Germinal center (tissue), 1 donor: ENCODE measurements at regions not wholly inside any gene's neighbourhood (a gene's known extent, or its start where the extent isn't known, plus 50 kb on each side); places are given as distances from the start of the nearest gene placed in this dataset.
"Not testable (repeated sequence)": the region's sequence is repeated elsewhere in the genome, so short reads cannot be mapped to it uniquely, and the experiment has no call there.

ENCODE experiments used
- DNase-seq: peaks from one replicate; pipeline ENCODE4 v3.0.0; 2012; ENCODE audit warnings: mixed read lengths, low spot score

DNA sequence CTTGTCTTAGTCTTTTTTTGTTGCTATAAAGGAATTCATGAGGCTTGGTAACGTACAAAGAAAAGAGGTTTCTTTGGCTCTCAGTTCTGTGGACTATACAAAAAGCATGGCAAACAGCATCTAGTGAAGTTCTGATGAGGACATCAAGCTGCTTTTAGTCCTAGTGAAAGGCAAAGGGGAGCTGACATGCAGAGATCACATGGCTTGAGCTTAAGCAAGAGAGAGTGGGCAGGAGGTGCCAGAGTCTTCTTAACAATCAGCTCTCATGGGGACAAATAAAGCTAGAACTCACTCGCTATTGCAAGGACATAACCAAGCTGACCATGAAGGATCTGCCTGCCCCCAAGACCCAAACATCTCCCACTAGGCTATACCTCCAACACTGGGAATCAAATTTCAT is 1063.1 kb downstream of the PCDH7 start:
- no peak for DNase-seq

DNA sequence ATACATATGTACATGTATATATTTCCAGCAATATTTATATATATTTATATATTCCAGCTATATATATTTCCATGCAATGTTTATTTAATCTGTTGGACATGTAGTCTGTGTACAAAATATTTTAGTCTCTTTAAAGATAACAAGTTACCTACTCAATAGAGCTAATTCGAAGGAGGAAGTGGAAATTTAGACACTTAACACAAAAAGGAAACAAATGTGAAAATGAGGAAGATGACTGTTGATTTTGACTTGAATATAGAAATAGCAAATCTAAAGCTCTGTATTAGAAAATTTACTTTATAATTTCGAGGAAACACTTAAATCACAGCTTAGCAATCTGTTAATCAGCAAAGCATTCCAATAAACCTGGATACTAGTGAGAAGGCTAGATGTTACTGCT is 1064.4 kb downstream of the PCDH7 start:
- DNase-seq: no peak

DNA sequence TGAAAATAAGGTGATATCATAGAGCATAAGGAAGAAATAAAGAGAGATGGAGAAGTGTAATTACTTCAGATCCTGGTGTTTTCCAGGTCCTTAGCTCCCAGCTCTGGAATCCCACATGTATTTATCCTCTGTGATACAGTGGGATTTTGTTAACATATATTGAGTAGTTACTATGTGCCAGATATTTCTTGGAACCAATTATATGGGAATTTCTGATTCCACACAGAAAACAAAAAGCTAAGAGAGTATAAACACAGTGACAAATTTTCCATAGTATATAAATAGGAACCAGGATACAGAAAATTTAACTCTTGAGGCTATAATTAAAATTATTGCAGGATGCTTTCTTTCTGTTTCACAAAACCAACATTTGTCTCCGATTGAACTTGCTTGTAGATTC is 1067.5 kb downstream of the PCDH7 start:
- no peak for DNase-seq

DNA sequence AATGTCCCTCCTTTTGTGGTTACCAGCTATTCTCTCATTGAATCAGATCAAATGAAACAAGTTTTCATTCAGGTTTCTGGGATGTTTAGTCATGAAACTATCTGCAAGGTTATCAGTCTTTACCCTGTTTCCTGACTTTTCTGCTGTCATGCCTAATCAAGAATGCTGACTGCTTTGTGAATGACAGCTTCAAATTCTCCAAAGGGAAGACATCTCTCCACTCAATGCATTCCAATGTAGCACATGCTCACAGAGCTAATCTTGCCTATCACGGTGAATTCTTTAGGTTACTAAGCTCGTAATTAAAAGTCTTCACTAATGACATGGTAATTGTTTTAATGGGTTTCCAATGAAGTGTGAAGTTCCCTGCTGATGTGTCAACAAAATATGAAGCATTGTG is 1068.5 kb downstream of the PCDH7 start:
- no peak for DNase-seq

DNA sequence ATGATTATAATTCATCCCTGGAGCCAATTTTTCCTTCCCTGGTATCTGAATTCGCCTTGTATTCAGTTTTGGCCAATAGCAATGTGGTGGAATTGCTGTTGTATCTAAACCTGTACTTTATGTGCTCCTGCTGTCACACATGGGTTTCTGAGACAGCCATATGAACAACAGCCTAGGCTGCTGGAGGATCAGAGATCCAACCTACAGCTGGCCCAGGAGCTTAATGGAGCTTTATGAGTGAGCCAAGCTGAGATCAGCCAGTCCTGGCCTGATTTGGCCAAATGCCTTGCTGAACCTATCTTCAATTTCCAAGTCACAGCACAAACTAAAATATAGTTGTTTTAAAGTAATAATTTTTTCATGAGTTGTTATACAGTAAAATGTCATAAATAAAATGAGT is 1071.5 kb downstream of the PCDH7 start:
- DNase-seq: no peak

DNA sequence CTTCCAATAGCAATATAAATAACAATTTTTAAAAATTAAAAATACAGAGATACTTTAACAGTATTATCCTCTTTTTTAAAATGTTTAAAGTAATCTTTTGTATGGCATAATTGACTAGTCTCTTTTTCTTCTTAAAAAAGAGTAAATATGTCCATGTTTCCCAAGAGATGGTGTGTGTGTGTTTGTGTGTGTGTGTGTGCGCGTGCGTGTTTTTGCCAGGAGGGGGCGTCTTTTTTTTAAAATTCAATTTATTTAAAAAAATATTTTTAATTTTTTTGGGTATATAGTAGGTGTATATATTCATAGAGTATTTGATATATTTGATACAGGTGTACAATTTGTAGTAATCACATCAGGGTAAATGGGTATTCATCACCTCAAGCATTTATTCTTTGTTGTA is 1073.7 kb downstream of the PCDH7 start:
- no peak for DNase-seq

DNA sequence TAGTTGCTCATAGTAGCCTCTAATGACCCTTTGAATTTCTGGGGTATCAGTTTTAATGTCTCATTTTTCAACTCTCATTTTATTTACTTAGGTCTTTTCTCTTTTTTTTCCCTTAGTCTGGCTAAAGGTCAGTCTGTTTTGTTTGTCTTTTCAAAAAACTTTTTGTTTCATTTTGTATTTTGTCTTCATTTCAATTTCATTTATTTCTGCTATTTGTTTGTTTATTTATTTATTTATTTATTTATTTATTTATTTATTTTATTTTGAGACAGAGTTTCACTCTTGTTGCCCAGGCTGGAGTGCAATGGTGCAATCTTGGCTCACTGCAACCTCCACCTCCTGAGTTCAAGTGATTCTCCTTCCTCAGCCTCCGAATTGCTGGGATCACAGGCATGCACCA is 1076.9 kb downstream of the PCDH7 start:
- not testable (repeated sequence) for DNase-seq

DNA sequence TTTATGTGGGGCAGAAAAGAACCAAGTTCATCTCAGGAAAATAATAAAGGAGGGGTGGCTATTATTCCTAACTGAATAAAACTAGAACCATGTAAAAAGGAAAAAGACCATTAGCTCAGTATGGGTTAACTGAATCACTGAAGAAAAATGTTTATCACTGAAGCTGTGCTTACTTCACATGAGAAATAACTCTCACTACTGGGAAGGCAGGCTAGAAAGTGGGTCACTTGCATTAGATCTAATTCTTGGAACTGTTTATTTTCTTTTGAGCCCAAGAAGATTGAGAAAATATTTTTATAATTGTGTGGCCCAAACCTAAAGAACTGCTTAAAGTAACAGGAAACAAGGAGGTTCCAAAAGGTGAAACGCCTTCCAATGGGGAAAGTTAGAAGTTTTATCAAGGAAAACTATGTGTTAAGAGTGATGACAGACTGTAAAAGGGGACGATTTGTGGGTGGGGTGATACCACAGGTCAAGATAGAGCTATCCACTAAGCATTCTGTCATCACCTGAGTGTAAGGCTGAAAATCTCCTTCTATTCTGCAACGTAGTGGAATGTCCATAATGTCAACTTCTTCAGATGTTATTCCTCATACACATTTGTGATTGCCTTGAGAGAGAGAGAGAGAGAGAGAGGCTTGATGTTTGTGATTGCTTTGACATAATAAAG is 1083.5 kb downstream of the PCDH7 start:
- no peak for DNase-seq

DNA sequence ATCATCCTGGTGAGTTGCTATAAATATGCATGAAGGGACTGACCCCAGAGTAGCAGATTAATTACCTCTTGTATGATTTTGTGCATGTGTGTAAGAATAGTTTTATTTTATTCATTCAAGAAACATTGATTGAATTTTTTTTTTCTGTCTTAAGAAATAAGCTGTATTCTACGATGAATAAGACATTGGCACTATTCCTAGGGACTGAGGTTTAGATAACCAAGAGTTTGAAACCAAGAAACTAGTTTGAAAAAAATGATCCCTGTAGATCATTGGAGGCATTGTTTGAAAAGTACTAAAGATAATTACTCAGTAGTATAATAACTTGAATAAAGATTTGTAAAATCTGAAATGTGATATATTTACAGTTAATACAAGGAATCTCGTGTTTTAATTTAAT is 1086.9 kb downstream of the PCDH7 start:
- no peak for DNase-seq

DNA sequence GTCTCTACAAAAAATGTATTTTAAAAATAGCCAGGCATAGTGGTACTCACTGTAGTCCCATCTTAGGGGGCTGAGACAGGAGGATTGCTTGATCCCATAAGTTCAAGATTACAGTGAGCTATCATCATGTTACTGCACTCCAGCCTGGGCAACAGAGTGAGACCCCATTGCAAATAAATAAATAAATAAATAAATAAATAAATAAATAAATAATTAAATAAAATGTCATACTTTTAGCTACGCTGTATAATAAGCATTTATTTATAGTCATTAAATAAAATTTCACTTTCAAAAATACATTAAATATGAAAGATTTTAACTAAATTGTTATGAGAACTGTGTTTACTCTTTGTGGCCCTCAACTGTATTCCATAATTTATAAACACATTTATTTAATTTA is 1124.2 kb downstream of the PCDH7 start:
- DNase-seq: no peak

DNA sequence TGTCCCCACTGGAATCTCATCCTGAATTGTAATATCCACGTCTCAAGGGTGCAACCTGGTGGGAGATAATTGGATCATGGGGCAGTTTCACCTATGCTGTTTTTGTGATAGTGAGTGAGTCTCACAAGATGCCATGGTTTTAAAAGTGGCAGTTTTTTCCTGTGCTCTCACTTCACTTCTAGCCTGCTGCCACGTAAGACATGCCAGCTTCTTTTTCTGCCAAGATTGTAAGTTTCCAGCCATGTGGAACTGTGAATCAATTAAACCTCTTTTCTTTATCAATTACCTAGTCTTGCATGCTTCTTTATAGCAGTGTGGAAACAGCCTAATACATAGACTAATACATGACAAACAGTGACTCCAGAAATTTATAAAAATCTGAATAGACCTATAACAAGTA is 1131.8 kb downstream of the PCDH7 start:
- no peak for DNase-seq

DNA sequence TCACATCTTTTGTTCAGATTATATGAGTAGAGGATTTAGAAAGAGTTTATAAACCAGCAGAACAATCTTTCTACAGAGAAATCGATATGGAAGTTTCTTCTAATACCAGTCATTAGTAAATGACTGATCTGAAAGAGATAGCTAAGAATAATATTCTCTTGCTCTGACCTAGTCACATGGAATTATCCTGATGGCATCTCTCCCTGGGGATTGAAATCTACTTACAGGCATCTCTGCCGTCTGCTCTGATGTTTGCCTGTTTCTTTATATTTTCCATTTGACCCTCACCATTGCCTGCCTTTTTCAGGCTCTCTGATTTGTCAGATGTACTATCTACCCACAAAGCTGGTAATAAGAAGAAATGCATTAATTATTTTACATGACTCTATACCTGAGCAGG is 1157.3 kb downstream of the PCDH7 start:
- DNase-seq: no peak

DNA sequence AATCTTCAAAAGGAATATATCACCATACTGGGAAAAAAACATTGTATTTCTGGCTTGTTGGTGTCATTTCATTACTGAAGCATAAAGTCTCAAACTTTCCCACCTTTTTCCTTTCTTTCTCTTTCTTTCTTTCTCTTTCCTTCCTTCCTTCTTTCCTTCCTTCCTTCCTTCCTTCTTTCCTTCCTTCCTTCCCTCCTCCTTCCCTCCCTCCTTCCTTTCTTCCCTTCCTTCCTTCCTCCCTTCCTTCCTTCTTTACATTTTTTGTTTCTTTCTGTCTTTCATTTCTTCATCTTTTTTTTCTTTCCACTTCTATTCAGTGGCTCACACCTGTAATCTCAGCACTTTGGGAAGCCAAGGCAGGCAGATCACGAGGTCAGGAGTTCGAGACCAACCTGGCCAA is 1160.7 kb downstream of the PCDH7 start:
- DNase-seq: not testable (repeated sequence)

DNA sequence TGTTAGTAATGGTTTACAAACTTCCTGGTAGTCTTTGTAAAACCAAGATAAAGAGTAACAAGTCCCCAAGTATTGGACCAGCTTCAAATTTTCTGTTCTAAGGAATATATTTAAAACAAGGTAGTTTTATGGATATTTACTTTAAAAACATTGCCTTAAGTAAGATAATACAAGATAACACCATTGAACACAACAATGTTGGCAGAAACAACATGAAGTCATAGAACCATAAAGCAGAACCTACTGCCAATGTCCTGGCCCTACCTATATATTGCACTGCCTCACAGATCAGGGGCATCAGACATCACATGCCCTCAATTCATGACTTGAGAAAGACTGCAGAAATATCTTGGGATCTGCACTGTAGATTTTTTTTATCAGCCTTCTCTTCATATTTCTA is 1176.2 kb downstream of the PCDH7 start:
- no peak for DNase-seq

DNA sequence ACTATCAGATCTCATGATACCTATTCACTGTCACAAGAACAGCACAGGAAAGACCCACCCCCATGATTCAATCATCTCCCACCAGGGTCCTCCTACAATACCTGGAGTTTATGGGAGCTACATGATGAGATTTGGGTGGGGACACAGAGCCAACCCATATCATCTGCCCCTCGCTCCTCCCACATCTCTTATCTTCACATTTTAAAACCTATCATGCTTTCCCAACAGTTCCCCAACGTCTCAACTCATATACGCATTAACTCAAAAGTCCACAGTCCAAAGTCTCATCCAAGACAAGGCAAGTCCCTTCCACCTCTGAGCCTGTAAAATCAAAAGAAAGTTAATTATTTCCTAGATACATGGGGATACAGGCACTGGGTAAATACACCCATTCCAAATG is 1185.2 kb downstream of the PCDH7 start:
- no peak for DNase-seq

DNA sequence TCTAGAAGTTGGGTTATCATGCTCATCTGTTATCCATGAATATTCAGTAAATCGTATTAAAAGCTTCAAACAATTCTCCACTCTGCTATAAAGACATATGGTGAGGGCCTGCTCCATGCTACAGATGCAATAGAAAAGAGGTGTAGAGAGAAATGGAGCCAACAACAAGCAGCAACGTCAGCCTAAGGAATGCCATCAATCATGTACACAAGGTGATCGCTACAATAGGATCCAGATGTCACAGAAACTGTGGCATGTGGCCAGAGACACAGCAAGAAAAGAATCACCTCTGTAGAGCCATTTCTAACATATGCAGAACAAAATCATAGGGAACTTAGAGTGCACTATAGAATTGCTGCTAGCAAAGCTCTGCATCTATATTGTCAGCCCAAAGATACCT is 1188.1 kb downstream of the PCDH7 start:
- DNase-seq: no peak

DNA sequence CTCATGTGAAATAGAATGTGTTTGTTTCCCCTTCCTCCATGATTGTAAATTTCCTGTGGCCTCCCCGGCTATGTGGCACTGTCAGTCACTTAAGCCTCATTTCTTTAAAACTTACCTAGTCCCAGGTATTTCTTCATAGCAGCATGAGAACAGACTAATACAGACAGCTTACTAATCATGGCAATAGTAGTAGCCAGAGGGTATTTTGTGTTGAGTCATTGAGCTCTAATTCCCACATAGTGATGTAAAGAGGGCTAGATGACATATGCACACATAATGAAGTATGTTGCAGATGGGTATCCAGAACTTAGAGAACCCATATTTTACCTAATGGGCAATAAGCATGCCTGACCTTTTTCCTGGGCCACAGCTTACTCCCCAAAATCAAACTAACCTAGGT is 1197.2 kb downstream of the PCDH7 start:
- no peak for DNase-seq

DNA sequence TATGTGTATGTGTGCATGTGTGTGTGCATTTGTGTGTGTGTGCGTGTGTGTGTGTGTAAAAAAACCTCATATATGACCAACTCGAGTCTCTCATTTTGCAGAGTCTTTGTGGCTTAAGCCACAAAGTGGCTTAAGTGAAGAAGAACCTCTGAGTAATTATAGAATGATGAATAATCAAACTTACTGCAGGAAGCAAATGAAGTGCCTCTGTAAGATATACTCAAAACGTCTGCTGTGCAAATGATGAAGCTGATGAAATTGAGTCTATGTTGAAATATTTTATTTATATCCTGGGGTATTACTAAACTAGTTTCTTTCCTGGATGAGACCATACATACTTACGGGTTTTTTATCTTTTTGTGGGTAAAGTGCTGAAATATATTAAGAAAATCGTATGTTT is 1198.7 kb downstream of the PCDH7 start:
- DNase-seq: no peak

DNA sequence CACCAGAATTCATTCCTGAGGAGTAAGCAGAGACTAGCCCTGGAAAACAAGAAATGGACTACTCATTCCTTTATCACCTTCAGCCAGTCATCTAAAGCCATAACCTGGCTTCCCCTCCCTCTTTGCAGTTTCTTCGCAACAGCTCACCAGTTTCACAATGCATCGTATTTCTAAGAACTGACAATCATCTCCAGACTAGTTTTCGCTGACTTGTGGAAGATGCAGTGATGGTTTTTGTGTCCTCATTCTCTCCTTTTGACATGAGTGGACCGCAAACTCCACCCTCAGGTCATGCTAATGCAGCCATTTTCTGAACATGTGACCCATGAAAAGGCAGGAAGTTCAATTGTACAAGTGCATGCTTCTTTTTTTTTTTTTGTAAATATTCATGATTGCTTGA is 1203.5 kb downstream of the PCDH7 start:
- no peak for DNase-seq

DNA sequence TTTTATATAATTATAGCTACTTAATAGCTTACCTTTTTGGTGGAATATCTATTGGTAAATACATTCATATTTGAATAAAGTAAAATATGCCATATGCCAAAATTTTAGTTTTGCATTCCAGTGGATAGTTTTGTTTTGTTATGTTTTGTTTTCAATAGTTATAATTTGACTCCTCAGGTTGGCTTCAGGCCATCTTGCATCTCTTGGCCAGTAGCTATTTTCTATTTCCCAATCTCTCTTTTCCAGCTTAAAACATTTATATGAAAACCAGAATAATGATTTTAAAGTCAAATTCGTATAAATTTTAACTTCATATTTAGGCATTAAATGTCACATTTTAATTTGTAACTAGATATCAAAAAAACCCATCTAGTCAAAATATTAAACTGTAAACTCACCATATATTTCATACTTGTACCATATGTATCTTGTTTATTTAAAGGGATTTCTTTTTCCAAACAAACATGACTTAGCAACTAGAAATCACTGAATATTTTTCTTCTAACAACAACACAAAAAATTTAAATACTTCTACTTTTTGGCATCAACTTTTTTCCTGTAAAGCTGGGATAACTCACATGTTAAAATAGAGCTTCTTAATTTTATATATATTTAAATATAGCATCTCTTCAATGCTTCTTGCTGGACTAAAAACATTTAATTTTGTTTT is 1209.6 kb downstream of the PCDH7 start:
- no peak for DNase-seq

DNA sequence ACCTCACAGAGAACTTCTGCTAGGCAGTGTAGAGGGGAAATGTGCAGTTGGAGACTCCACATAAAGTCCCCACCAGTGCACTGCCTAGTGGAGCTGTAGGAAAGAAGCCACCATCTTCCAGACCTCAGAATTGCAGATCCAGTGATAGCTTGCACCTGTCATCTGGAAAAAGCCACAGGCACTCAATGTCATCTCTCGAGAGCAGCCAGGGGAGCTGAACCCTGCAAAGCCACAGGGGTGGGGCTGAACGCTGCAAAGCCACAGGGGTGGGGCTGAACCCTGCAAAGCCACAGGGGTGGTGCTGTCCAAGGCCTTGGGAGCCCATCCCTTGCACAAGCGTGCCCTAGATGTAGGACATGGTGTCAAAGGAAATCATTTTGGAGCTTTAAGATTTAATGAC is 1226.3 kb downstream of the PCDH7 start:
- DNase-seq: no peak

DNA sequence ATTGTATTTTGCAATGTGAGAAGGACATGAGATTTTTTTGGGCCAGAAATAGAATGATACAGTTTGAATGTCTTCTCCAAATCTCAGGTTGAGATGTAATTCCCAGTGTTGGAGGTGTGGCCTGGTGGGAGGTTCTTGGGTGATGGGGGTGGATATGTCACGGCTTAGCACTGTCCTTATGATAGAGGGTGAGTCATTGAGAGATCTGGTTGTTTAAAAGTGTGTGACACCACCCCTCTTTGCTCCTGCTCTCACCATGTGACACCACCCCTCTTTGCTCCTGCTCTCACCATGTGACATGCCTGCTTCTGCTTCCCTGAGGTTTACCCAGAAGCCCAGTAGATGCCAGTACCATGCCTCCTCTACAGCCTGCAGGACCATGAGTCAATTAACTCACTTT is 1226.9 kb downstream of the PCDH7 start:
- no peak for DNase-seq

DNA sequence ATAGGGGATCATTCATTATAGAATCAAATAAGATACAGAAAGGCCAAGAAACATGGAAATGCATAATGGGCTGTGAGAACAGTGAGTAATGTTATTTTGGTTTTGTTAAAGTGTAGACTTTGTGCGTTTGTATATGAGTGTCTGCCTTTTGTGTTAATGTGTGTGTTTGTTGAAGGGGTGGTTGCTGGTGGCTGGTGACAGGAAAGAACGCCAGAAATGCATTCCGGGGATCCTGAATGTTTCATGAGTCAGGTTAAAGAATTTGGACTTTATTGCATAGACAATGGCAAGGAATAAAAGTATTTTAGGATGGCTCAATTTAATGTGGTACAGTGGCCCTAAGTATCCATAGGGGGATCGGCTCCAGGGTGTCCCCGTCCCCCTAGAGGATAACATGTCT is 1228.9 kb downstream of the PCDH7 start:
- DNase-seq: no peak

DNA sequence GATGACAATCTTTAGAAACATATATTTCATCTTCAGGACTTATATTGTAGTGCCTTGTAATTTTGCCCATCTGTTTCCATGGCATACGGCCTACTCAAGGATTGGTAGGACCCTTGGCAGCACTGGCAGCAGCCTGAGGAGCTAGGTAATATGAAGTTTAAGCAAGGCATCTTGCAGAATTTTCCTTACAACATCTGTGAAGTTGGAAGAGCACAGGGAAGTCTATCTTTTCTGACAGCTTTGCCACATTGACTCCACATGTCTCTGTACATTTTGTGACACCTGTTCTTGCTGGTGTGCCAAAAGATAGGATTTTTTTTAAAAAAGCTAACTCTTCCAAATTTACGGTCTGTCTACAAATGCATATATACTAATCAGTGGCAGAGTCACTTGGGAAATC is 1235.2 kb downstream of the PCDH7 start:
- no peak for DNase-seq
